GM18873 (cell line): ENCODE measurements at regions not wholly inside any gene's neighbourhood (a gene's known extent, or its start where the extent isn't known, plus 50 kb on each side); places are given as distances from the start of the nearest gene placed in this dataset.
"Not testable (repeated sequence)": the region's sequence is repeated elsewhere in the genome, so short reads cannot be mapped to it uniquely, and the experiment has no call there.

Experiments
- ATAC-seq: cut with Tn5 transposase; IDR thresholded peaks from one replicate; pipeline ENCODE4 v1.9.1; 2021; ENCODE audit warnings: mild to moderate bottlenecking, moderate library complexity, moderate number of reproducible peaks; ENCODE audit not compliant: unreplicated experiment, low FRiP score

DNA sequence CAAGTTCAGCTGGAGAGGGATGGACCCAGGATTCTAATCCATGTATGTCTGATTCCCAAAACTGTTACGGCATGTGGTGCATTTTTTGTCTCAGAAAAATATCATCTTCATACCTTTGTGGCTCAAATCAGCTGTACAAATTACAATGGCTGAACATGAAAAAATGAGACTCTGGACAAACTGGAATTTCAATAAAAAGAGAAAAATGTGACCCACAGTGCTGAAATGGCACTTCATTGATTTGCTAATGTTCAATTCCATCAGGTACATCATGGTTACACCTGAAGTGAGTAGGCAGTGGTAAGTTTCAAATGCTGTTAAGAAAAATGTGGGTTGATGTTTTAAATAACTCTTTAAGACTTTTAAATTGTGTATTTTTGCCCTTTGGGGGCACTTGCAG, 165.6 kb upstream of the CAND1 start:
- no peak for ATAC-seq

DNA sequence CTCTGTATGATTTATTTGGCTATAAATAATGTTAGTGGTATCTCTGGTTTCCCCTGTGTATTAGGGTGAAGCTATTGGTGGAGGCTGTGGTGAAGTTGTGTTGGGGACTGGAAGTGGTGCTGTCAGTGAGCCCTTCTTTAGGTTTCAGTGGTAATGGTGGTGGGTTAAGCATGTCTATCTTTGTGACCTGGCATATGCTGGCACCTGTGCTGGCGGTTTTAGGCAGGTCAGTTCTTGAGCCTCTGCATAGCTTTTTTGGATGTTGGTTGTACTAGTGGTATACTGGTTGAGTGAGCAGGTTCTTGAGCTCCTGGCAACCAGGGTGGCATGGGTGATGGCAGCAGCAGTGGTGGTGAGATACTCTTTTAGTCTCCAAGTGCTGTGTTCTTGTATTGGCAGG, 161.9 kb upstream of the CAND1 start:
- no peak for ATAC-seq

DNA sequence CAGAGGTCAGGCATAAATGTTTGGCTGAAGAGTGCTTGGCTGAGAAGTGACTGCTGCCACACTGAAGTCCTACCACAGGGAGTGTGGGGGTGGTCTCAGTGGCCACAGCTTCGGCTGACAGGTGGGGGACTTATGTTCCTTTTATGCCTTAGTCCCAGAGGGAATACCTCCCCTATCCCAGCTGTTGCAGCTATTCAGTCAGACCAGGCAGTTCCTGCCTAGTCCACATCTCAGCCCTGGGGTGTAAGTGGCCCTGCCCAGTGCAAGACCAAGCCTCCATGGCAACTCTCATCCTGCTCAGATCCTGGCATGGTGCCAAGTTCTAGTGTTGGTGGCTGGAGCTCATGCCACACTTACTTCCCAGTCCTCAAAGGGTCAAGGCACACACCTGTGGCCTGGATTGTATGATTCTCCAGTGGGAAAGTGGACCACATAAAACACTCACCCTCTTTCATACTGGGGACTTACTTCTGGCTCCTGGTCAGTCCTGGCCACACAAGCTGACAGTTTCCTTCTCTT, 161.3 kb upstream of the CAND1 start:
- ATAC-seq = no peak

GRCh38 chr12:67110345-67110744, 158.8 kb upstream of the CAND1 start:
- not testable (repeated sequence) for ATAC-seq

- ATAC-seq = no peak
Measured at GRCh38 chr12:67111182-67111581, 158.0 kb upstream of the CAND1 start.

GRCh38 chr12:67112586-67112985, 156.6 kb upstream of the CAND1 start:
- ATAC-seq = no peak

GRCh38 chr12:67116134-67116533, 153.0 kb upstream of the CAND1 start:
- ATAC-seq = no peak

DNA sequence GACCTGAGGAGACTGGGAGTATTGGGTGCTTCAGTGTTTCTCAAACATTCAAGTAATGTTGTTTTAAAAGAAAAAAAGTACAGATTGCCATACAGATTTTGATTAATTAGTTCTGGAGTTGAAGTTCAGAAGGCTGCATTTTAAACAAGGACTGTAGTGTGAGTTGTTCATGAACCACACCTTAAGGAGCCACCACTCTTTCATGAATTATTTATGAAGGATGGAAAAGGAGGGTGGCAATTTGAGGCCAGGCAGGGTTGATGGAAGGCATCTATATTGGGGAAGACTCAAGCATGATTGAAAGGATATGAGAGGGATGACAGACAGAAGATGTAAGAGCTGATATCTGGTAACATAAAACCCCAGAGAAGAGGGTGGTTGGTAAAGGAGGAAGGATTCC, 146.6 kb upstream of the CAND1 start:
- ATAC-seq = no peak

DNA sequence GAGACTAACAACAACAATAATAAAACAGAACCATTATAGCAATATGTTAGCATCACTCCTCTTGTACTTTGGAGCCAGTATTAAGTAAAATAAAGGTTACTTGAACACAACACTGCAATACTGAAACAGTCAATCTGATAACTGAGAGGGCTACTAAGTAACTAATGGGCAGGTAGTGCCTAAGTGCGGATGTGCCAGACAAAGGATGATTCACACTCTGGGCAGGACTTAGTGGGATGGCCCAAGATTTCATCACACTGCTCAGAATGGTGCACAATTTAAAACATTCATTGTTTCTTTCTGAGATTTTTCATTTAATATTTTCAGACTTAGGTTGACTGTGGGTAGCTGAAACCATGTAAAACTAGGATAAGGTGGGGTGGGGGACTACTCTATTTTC, 131.9 kb upstream of the CAND1 start:
- no peak for ATAC-seq

- no peak for ATAC-seq
Measured at GRCh38 chr12:67141296-67142018, 127.7 kb upstream of the CAND1 start.

GRCh38 chr12:67145692-67146091, 123.5 kb upstream of the CAND1 start:
- no peak for ATAC-seq

DNA sequence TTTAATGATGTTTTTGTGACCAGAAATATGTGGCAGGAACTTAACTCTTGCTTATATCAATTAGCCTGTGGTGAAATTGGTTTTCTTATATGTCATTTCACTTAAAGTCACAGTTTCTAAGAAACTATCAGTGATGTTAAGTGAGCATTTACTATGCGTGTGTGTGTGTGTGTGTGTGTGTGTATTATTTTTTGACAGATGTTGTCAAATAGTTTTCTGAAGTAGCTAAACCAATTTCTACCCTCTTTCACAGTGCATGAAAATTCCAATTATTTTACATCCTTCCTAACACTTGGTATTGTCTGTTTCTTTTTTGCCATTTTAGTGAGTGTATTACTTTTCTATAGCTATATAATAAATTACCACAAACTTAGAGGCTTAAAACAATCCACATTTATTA, 122.1 kb upstream of the CAND1 start:
- ATAC-seq = no peak

- no peak for ATAC-seq
Measured at GRCh38 chr12:67147447-67147846, 121.7 kb upstream of the CAND1 start.

DNA sequence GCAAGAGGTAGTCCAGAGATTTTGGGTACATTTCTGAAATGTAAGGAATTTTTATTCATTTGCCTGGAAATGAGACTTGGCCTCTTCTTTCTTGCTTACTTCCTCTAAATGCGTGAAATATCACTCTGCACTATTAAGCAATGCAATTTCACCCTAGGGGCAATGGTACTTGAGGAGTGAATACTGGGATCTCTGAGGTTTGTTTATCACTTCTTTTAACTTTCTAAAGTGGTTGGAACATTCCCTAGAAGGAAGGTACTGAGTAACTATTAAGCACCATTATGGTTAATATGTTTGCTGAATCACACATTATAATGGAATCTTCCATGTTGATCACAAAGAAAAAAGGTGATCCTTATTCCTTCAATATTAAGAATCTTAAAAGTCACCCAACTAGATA, 120.9 kb upstream of the CAND1 start:
- no peak for ATAC-seq

DNA sequence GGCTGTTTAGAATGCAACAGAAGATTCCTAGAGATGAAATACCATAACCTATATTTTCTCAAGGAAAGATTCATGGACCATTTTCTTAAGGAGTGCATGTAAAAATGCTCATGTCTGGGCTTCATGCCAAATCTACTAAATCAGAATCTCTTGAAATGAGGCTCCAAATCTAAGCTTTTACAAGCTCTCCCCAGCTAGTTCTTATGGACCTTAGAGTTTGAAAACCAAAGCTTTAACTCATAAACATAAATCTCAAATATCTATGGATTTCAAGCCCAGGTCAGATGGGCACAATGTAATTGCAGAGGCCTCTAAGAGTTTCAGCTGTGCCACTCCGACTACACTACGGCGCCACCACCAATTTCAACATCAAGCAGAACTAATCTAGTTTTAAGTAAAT, 117.3 kb upstream of the CAND1 start:
- no peak for ATAC-seq

- ATAC-seq = no peak
Measured at GRCh38 chr12:67152451-67152850, 116.7 kb upstream of the CAND1 start.

DNA sequence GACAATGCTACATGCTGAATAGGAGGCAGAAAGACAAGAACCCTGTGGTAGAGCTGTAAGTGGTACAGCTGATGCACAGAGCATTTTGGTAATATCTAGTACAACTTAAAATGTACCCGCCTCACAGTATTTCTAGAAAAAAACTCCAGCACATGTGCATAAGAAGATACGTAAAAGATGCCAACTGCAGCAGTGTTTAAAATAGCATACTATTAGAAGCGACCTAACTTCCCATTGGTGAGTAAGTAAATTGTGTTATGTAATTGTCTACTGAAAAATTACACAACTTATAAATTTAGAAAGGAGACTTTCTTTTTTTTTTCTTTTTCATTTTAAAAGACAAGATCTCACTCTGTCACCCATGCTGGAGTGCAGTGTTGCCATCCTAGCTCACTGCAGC, 114.3 kb upstream of the CAND1 start:
- ATAC-seq = no peak

DNA sequence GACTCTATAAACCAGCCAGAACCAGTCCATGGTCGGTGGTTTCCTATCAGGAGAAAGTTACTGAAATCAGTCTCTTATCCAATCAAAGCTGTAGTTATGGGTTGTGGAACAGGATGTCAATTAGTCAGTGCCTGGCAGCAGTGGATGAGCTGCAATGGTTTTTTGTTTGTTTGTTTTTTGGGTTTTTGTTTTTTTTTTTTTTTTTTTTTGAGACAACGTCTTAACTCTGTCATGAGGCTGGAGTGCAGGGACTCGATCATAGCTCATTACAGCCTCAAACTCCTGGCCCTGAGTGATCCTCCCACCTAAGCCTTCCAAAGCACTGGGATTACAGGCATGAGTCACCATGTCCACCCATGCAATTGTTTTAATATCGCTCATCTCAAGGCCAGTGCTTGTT, 113.3 kb upstream of the CAND1 start:
- no peak for ATAC-seq

DNA sequence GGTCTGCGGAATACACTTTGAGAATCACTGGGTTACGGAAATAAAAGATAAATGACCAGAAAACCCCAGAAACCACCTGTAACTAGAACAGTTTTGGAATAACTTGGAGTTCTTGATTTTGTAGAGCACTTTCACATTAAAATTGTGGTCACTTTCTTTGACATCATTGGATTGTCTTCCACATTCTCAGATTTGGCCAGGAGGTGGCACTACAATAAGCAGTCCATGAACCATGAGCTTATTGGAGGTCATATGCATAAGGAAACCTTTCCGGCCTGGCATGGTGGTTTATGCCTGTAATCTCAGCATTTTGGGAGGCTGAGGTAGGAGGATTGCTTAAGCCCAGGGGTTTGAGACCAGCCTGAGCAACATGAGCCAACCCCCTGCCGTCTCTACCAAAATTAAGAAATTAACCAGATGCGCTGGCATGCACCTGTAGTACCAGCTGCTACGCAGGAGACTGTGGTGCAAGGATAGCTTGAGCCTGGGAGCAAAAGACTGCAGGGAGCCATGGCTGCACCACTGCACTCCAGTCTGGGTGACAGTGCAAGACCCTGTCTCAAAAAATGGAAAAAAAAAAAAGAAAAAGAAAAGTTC, 107.7 kb upstream of the CAND1 start:
- ATAC-seq = no peak

GRCh38 chr12:67173258-67173657, 95.9 kb upstream of the CAND1 start:
- ATAC-seq = no peak

GRCh38 chr12:67182551-67182950, 86.6 kb upstream of the CAND1 start:
- ATAC-seq = no peak

GRCh38 chr12:67193704-67194103, 75.5 kb upstream of the CAND1 start:
- ATAC-seq = no peak
